NCI-H1048 (cell line): ENCODE measurements at regions not wholly inside any gene's neighbourhood (a gene's known extent, or its start where the extent isn't known, plus 50 kb on each side); places are given as distances from the start of the nearest gene placed in this dataset.
"Not testable (repeated sequence)": the region's sequence is repeated elsewhere in the genome, so short reads cannot be mapped to it uniquely, and the experiment has no call there.

ENCODE experiments used
- DNase-seq: peaks from one replicate; lab custom pipeline; 2025; lab: John Stamatoyannopoulos, UW

DNA sequence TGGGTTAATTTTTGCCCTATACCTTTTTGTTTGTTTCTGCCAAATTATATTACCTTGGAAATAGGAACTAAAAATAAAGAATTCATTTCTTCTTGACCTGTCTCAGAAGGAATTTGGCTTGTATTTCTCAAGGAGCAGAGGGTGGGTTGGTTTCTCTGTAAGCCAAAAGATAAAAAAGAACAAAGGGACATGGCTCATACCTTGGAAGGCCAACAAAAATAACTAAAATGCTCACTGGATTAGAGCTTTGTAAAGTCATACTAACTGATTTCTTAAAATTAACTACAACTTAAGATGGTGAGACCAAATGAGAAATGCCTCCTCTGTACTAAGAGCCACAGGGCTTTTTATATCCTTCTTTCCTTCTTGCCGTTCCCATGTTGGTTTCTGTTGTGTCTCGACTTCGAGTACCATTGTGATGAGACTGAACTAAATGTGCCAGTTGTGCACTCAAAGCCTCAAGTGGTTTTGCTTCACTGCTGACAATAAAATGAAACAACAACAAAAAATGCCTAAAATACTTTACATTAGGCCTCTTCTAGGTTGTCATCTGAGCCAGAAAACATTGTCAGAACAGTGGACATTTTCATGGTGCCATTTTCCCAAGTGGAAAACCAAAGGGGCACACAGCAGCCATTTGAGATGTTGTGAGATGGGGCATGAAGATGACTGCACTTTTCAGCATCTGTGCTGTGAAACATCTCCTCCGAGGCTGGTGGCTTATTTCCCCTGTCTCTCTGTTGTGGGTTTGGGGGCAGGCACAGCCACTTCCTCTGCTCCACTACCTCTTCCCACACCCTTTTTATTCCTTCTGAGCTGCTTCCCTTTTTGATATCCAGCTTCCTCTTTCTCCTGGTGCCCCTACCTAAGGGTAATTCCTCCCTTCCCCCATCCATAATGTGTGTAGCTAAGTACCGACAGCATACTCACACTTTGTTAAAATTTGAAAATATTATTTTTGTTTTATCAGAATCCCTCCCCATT lies 51.8 kb upstream of the AGR3 start:
- DNase-seq = no peak

- no peak for DNase-seq
These were observed 53.0 kb upstream of the AGR3 start for GRCh38 chr7:16934722-16935340.

GRCh38 chr7:16935341-16935735 lies 53.6 kb upstream of the AGR3 start:
- no peak for DNase-seq

DNA sequence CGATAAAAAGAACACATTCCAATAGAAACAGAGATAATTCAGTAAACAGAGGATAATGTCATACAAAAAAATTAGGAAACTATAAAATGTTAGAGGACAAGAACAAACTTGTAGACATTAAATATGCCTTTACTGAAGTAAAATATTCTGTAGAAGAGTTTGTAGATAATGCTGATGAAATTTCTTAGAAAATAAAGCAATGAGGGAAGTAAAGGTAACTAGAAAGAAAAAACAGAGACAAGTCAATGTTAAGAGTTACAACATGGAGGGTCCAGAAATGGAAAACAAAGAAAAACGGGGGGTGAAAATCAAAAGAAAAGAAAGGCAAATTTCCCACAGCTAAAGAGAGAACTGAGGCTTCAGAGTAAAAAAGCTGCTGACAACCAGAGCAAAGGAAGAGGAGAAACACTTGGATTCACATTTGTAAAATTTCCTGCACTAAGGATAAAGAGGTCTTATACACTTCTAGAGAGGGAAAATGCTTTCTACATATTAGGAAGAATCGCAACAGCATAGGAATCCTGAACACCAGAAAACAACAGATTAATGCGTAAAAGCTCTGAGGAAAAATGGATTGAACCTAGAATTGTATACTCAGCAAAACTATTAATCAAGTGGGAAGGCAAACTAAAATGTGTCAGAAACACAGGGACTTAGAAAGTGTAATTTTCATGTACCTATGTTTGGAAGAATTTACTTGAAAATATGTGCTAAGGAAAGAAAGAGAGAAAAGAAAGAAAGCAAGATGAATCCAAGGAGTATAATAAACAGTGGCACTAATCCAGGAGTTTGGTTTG lies 55.0 kb upstream of the AGR3 start:
- DNase-seq = no peak

GRCh38 chr7:16939161-16939560 lies 57.4 kb upstream of the AGR3 start:
- DNase-seq = no peak

- no peak for DNase-seq
These were observed 59.0 kb upstream of the AGR3 start for GRCh38 chr7:16940776-16941175.

DNA sequence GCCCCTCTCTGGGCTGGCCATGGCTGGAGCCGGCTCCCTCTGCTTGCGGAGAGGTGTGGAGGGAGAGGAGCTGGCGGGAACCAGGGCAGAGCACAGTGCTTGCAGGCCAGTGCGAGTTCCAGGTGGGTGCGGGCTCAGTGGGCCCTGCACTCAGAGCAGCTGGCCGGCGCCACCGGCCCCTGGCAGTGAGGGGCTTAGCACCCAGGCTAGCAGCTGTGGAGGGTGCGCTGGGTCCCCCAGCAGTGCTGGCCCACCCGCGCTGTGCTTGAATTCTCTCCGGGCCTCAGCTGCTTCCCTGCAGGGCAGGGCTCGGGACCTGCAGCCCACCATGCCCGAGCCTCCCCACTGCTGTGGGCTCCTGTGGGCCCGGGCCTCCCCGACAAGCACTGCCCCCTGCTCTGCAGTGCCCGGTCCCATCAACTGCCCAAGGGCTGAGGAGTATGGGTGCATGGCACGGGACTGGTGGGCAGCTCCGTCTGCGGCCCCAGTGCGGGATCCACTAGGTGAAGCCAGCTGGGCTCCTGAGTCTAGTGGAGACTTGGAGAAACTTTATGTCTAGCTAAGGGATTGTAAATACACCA lies 61.2 kb upstream of the AGR3 start:
- no peak for DNase-seq

- no peak for DNase-seq
These were observed 63.2 kb upstream of the AGR3 start for GRCh38 chr7:16944936-16945335.

GRCh38 chr7:16945372-16945771 lies 63.6 kb upstream of the AGR3 start:
- DNase-seq = no peak

GRCh38 chr7:16948110-16948509 lies 66.3 kb upstream of the AGR3 start:
- not testable (repeated sequence) for DNase-seq

DNA sequence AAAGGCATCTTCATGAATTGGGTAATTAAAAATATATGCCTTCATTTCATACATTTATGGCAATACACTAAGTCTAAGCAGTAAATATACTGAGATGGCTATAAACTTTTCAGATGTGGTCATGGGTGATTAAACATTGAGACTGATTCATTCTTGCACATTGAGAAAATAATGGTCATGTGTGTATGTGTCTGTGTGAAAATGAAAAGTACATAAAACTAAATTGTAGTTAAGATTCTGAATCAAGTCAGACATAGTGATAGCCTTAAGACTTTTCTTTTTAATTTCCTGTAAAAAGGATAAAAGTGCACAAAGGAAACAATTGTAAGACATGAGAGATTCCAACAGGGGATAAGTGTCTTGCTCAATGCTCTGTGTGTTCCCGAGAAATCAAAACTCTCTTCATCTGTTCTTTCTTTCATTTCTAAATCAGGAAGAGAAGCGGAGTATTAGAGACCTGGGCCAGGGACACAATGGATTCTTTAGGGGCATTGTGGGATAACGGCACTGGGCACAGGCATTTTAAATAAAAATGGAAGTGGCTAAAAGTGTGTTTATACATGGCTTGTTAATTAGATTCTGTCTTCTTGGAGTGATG lies 69.8 kb upstream of the AGR3 start:
- DNase-seq = no peak

DNA sequence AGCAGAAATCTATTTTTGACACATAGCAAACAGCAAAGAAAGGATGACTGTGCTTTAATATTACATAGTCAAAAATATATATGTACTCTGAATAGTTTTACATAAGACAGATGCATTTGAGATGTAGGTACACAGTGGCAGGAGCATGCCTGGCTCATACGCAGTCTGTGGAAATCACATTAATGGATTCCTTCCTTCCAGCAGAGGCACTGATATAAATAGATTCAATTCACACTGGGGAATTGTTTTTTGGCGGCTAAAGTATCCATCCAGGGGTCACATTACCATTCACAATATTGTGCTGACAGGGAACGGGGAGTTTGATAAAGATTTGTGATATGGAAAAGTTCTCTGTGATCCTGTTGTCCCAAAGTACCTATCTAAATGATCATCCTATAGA lies 72.5 kb upstream of the AGR3 start:
- no peak for DNase-seq

GRCh38 chr7:16958724-16959123 lies 76.9 kb upstream of the AGR3 start:
- no peak for DNase-seq

DNA sequence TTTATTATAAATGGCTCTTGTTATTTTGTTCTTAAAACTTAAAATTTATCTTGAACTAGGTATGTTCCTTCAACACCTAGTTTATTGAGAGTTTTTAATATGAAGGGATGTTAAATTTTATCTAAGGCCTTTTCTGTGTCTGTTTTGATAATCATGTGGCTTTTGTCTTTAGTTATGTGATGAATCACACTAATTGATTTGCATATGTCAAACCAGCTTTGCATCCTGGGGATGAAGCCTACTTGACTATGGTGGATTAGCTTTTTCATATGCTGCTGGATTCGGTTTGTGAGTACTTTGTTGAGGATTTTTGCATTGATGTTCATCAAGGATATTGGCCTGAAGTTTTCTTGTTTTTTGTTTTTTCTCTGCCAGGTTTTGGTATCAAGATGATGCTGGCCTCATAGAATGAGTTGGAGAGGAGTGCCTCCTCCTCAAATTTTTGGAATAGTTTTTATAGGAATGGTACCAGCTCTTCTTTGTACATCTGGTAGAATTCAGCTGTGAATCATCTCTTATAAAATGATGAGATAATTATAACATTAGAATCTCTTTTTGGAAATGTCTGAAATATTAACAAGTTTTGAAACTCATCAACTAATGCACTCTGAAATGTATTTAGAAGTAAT lies 78.7 kb upstream of the AGR3 start:
- DNase-seq = no peak

- no peak for DNase-seq
These were observed 79.9 kb upstream of the AGR3 start for GRCh38 chr7:16961641-16962040.

GRCh38 chr7:16963044-16963443 lies 81.3 kb upstream of the AGR3 start:
- no peak for DNase-seq

DNA sequence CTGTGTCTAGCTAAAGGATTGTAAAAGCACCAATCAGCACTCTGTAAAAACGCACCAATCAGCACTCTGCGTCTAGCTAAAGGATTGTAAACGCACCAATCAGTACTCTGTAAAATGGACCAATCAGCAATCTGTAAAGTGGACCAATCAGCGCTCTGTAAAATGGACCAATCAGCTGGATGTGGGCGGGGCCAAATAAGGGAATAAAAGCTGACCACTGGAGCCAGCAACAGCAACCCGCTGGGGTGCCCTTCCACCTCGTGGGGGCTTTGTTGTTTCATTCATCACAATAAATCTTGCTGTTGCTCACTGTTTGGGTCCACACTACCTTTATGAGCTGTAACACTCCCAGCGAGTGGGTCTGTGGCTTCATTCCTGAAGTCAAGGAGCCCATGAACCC lies 83.9 kb upstream of the AGR3 start:
- not testable (repeated sequence) for DNase-seq

- no peak for DNase-seq
These were observed 85.6 kb upstream of the AGR3 start for GRCh38 chr7:16967300-16967811.

- no peak for DNase-seq
These were observed 89.1 kb upstream of the AGR3 start for GRCh38 chr7:16970732-16971482.

GRCh38 chr7:16975712-16976111 lies 93.9 kb upstream of the AGR3 start:
- DNase-seq = no peak
